ENCODE measurements at regions not wholly inside any gene's neighbourhood (a gene's known extent, or its start where the extent isn't known, plus 50 kb on each side); places are given as distances from the start of the nearest gene placed in this dataset.

DNA sequence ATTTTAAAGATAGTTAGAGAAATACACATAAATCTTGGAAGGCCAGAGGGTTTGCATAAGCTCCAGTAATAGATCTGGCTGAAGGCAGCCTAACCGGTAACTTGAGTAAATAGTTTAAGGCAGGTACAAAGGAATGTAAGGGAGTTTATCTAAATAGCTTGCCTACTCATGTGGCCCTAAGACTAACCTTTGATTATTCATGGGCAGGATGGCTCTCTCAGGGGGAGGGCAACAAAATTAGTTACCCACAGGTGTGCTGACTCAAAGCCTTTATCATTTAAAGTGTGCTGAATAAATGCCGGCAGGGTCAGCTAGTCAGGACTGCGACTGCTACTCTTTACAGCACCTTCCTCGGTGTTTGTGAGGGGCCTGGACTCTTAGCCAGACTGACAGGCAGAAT, 761.3 kb upstream of the KIF2B start:
- TF ChIP-seq, protein P1, sequence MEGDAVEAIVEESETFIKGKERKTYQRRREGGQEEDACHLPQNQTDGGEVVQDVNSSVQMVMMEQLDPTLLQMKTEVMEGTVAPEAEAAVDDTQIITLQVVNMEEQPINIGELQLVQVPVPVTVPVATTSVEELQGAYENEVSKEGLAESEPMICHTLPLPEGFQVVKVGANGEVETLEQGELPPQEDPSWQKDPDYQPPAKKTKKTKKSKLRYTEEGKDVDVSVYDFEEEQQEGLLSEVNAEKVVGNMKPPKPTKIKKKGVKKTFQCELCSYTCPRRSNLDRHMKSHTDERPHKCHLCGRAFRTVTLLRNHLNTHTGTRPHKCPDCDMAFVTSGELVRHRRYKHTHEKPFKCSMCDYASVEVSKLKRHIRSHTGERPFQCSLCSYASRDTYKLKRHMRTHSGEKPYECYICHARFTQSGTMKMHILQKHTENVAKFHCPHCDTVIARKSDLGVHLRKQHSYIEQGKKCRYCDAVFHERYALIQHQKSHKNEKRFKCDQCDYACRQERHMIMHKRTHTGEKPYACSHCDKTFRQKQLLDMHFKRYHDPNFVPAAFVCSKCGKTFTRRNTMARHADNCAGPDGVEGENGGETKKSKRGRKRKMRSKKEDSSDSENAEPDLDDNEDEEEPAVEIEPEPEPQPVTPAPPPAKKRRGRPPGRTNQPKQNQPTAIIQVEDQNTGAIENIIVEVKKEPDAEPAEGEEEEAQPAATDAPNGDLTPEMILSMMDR (IDR thresholded peaks at IDR 0.05; ENCODE audit: extremely low read depth in 1 of 2, insufficient read depth in 1 of 2, low read depth in 1 of 2, low read length in 2 of 2), result no peak
- no peak for TF ChIP-seq EZH2 (IDR thresholded peaks at IDR 0.05; ENCODE audit: borderline replicate concordance, low read depth, low read length, severe bottlenecking)
- no peak for TF ChIP-seq POLR2AphosphoS5 (IDR thresholded peaks at IDR 0.05; ENCODE audit: insufficient read depth, low read depth, low read length)
- TF ChIP-seq POLR2A (IDR thresholded peaks at IDR 0.05; ENCODE audit: low read depth, low read length), result no peak
- no peak for TF ChIP-seq FOS (IDR thresholded peaks at IDR 0.05; ENCODE audit: borderline replicate concordance, insufficient read depth, low read length)
- TF ChIP-seq, protein P2, sequence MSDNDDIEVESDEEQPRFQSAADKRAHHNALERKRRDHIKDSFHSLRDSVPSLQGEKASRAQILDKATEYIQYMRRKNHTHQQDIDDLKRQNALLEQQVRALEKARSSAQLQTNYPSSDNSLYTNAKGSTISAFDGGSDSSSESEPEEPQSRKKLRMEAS (IDR thresholded peaks at IDR 0.05; ENCODE audit: insufficient read depth, insufficient read length), result no peak
